Liver (tissue), 8 donors: ENCODE measurements at regions not wholly inside any gene's neighbourhood (a gene's known extent, or its start where the extent isn't known, plus 50 kb on each side); places are given as distances from the start of the nearest gene placed in this dataset.

ENCODE experiments used
- DNase-seq: peaks from one replicate; pipeline ENCODE4 v3.0.0-alpha.2; 2017; ENCODE audit warnings: low spot score
- H3K27ac ChIP-seq, 2 donors: one replicate each; pipeline ENCODE4 v1.7.0; 2013; ENCODE audit warnings: inconsistent platforms in 2 of 2, low read length in 2 of 2, control low read depth in 1 of 2, low read depth in 1 of 2, mild to moderate bottlenecking in 1 of 2
- H3K27me3 ChIP-seq, 4 donors: one replicate each; pipeline versions ENCODE4 v1.6.1 to v1.7.0; 2013; ENCODE audit warnings: low read length in 3 of 4, inconsistent platforms in 1 of 4, mild to moderate bottlenecking in 1 of 4, moderate library complexity in 1 of 4; ENCODE audit not compliant: control insufficient read depth in 4 of 4, insufficient read depth in 4 of 4
- H3K36me3 ChIP-seq, 4 donors: one replicate each; pipeline versions ENCODE4 v1.6.1 to v1.7.0; 2013; ENCODE audit warnings: low read length in 3 of 4, mild to moderate bottlenecking in 3 of 4, low read depth in 1 of 4, moderate library complexity in 1 of 4; ENCODE audit not compliant: control insufficient read depth in 4 of 4, insufficient read depth in 3 of 4
- H3K4me1 ChIP-seq, 4 donors: one replicate each; pipeline versions ENCODE4 v1.6.1 to v1.7.0; 2013; ENCODE audit warnings: low read length in 3 of 4, mild to moderate bottlenecking in 3 of 4, moderate library complexity in 1 of 4; ENCODE audit not compliant: control insufficient read depth in 4 of 4, insufficient read depth in 4 of 4
- H3K4me3 ChIP-seq, 3 donors: one replicate each; pipeline versions ENCODE4 v1.6.1 to v1.7.0; 2013; ENCODE audit warnings: low read length in 3 of 3, control low read depth in 1 of 3, low read depth in 1 of 3, mild to moderate bottlenecking in 1 of 3
- H3K9ac ChIP-seq, 2 donors: one replicate each; pipeline ENCODE4 v1.7.0; 2013; ENCODE audit warnings: low read length in 2 of 2, mild to moderate bottlenecking in 2 of 2, moderate library complexity in 2 of 2, control low read depth in 1 of 2, low read depth in 1 of 2
- H3K9me3 ChIP-seq, 4 donors: one replicate each; pipeline versions ENCODE4 v1.6.1 to v1.7.0; 2013; ENCODE audit warnings: low read length in 3 of 4; ENCODE audit not compliant: control insufficient read depth in 4 of 4
- ATF3 ChIP-seq: IDR thresholded peaks from 2 replicates; pipeline ENCODE4 v1.6.1; 2016; ENCODE audit warnings: antibody characterized with exemption
- EGR1 ChIP-seq, 2 donors: IDR thresholded peaks; 2 replicates each; pipeline ENCODE4 v1.6.1; 2016 to 2018; ENCODE audit warnings: antibody characterized with exemption in 2 of 2, low read depth in 2 of 2
- FOXA1 ChIP-seq: IDR thresholded peaks from 2 replicates; pipeline ENCODE4 v1.6.1; 2016; ENCODE audit warnings: antibody characterized with exemption
- FOXA2 ChIP-seq: IDR thresholded peaks from 2 replicates; pipeline ENCODE4 v1.6.1; 2016; ENCODE audit warnings: antibody characterized with exemption
- GABPA ChIP-seq, 2 donors: IDR thresholded peaks in 1 of 2; conservative IDR thresholded peaks in 1 of 2; 2 replicates each; pipeline ENCODE4 v1.6.1; 2016; ENCODE audit warnings: antibody characterized with exemption in 2 of 2, mild to moderate bottlenecking in 1 of 2, moderate library complexity in 1 of 2
- HNF4A ChIP-seq, 2 donors: conservative IDR thresholded peaks; 2 replicates each; pipeline ENCODE4 v1.6.1; 2016; ENCODE audit warnings: antibody characterized with exemption in 2 of 2, mild to moderate bottlenecking in 2 of 2
- NR2F2 ChIP-seq: IDR thresholded peaks from 2 replicates; pipeline ENCODE4 v1.6.1; 2016; ENCODE audit warnings: antibody characterized with exemption
- RXRA ChIP-seq, 2 donors: IDR thresholded peaks; 2 replicates each; pipeline ENCODE4 v1.6.1; 2017 to 2018; ENCODE audit warnings: antibody characterized with exemption in 2 of 2, mild to moderate bottlenecking in 1 of 2
- SP1 ChIP-seq: IDR thresholded peaks from 2 replicates; pipeline ENCODE4 v1.6.1; 2018; ENCODE audit warnings: antibody characterized with exemption, mild to moderate bottlenecking
- TAF1 ChIP-seq: conservative IDR thresholded peaks from 2 replicates; pipeline ENCODE4 v1.6.1; 2016; ENCODE audit warnings: antibody characterized with exemption, mild to moderate bottlenecking
- YY1 ChIP-seq: IDR thresholded peaks from 2 replicates; pipeline ENCODE4 v1.6.1; 2016; ENCODE audit warnings: antibody characterized with exemption, mild to moderate bottlenecking
- WGBS: extraction: QIAGEN DNeasy Blood & Tissue Kit; methylation state at CpG from one replicate; pipeline ENCODE4 v1.1.7; 2013; 5-methylcytosine and 5-hydroxymethylcytosine counted together
- TF ChIP-seq, protein P1 (sequence below): IDR thresholded peaks from 2 replicates; pipeline ENCODE4 v1.6.1; 2016; ENCODE audit warnings: antibody characterized with exemption, mild to moderate bottlenecking
- TF ChIP-seq, protein P2 (sequence below): fragments of 150-350 bp; IDR thresholded peaks from 2 replicates; pipeline ENCODE4 v1.5.1; 2017; ENCODE audit warnings: improper control_type of control experiment, low read depth, low read length; ENCODE audit not compliant: missing input control
- TF ChIP-seq, protein P3 (sequence below): IDR thresholded peaks from 2 replicates; pipeline ENCODE4 v1.6.1; 2016; ENCODE audit warnings: antibody characterized with exemption
- donor health status: healthy.
- donor health status: healthy.
- donor health status: healthy.
- donor health status: healthy.
- donor health status: healthy.

DNA sequence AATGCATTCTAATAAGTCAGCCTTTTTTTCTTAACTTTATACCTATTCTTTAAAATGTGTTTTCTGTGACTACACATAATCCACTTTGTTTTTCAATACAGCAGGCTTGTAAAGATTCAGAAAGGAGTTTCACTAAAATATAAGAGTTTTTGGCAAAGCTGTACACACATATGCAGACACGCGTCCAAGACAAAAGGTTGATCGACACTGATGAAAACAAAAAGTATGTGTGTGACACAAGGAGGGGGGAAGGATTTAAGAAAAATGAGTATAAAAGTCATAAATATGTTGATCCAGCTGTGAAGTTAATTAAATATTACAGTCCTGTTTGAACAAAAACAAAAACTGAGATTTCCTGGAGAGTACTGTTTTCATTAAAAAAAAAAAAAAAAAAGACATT is 294.5 kb upstream of the RARB start:
- H3K4me3 ChIP-seq, result no peak overlapping the region
- peaks cover 0 to 2% (median 0%) of the 10 kb centered on the region in 4 donors for H3K9me3 ChIP-seq
- DNase-seq, result no peak
- no peaks in the 10 kb centered on the region for H3K36me3 ChIP-seq
- no peaks in the 10 kb centered on the region for H3K27me3 ChIP-seq
- peaks cover 0 to 1% (median 0%) of the 10 kb centered on the region in 4 donors for H3K4me1 ChIP-seq
- TF ChIP-seq ATF3 (no peak), GABPA (IDR thresholded peaks at IDR 0.05 in 1 of 2, conservative IDR thresholded peaks at IDR 0.05 in 1 of 2) (no peak), FOXA2 (no peak), YY1 (no peak), HNF4A (conservative IDR thresholded peaks at IDR 0.05) (no peak)
- TF ChIP-seq, protein P1, sequence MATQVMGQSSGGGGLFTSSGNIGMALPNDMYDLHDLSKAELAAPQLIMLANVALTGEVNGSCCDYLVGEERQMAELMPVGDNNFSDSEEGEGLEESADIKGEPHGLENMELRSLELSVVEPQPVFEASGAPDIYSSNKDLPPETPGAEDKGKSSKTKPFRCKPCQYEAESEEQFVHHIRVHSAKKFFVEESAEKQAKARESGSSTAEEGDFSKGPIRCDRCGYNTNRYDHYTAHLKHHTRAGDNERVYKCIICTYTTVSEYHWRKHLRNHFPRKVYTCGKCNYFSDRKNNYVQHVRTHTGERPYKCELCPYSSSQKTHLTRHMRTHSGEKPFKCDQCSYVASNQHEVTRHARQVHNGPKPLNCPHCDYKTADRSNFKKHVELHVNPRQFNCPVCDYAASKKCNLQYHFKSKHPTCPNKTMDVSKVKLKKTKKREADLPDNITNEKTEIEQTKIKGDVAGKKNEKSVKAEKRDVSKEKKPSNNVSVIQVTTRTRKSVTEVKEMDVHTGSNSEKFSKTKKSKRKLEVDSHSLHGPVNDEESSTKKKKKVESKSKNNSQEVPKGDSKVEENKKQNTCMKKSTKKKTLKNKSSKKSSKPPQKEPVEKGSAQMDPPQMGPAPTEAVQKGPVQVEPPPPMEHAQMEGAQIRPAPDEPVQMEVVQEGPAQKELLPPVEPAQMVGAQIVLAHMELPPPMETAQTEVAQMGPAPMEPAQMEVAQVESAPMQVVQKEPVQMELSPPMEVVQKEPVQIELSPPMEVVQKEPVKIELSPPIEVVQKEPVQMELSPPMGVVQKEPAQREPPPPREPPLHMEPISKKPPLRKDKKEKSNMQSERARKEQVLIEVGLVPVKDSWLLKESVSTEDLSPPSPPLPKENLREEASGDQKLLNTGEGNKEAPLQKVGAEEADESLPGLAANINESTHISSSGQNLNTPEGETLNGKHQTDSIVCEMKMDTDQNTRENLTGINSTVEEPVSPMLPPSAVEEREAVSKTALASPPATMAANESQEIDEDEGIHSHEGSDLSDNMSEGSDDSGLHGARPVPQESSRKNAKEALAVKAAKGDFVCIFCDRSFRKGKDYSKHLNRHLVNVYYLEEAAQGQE, result no peak
- TF ChIP-seq, protein P2, sequence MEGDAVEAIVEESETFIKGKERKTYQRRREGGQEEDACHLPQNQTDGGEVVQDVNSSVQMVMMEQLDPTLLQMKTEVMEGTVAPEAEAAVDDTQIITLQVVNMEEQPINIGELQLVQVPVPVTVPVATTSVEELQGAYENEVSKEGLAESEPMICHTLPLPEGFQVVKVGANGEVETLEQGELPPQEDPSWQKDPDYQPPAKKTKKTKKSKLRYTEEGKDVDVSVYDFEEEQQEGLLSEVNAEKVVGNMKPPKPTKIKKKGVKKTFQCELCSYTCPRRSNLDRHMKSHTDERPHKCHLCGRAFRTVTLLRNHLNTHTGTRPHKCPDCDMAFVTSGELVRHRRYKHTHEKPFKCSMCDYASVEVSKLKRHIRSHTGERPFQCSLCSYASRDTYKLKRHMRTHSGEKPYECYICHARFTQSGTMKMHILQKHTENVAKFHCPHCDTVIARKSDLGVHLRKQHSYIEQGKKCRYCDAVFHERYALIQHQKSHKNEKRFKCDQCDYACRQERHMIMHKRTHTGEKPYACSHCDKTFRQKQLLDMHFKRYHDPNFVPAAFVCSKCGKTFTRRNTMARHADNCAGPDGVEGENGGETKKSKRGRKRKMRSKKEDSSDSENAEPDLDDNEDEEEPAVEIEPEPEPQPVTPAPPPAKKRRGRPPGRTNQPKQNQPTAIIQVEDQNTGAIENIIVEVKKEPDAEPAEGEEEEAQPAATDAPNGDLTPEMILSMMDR, result no peak
- H3K27ac ChIP-seq, result no peak overlapping the region
- H3K9ac ChIP-seq, result no peak overlapping the region
- 97% methylated on average over 3 of the region's 3 CpGs for WGBS

- Histone ChIP-seq H3K36me3 (no peaks in the 10 kb centered on the region), H3K27me3 (no peaks in the 10 kb centered on the region), H3K4me3 (no peak overlapping the region), H3K4me1 (no peaks in the 10 kb centered on the region), H3K9me3 (no peaks in the 10 kb centered on the region), H3K9ac (no peak overlapping the region), H3K27ac (no peak overlapping the region)
- 95% methylated on average over 2 of the region's 2 CpGs for WGBS
- no peak for DNase-seq
- TF ChIP-seq, protein P3, sequence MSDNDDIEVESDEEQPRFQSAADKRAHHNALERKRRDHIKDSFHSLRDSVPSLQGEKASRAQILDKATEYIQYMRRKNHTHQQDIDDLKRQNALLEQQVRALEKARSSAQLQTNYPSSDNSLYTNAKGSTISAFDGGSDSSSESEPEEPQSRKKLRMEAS, result no peak
- TF ChIP-seq, protein P2, result no peak
- TF ChIP-seq TAF1, result no peak
- TF ChIP-seq NR2F2, result no peak
- TF ChIP-seq, protein P1, result no peak
- no peak for TF ChIP-seq RXRA (IDR thresholded peaks at IDR 0.05)
- TF ChIP-seq FOXA1, result no peak
- no peak for TF ChIP-seq EGR1 (IDR thresholded peaks at IDR 0.05; ENCODE audit: low read depth in 2 of 2)
- TF ChIP-seq SP1, result no peak
- TF ChIP-seq GABPA (IDR thresholded peaks at IDR 0.05 in 1 of 2, conservative IDR thresholded peaks at IDR 0.05 in 1 of 2), result no peak
Measured at GRCh38 chr3:25137606-25138005, 290.5 kb upstream of the RARB start.
